PC-3 (cell line): ENCODE measurements at regions not wholly inside any gene's neighbourhood (a gene's known extent, or its start where the extent isn't known, plus 50 kb on each side); places are given as distances from the start of the nearest gene placed in this dataset.

Source experiments
- CTCF ChIP-seq: fragments of 300-600 bp; sonication (generic); conservative IDR thresholded peaks from 2 replicates; pipeline ENCODE4 v1.5.1; 2017; ENCODE audit warnings: antibody characterized with exemption, low read depth, mild to moderate bottlenecking, low read length
- EZH2 ChIP-seq: fragments of 300-600 bp; sonication (generic); IDR thresholded peaks from one replicate; pipeline ENCODE4 v1.6.1; 2017; ENCODE audit warnings: antibody characterized with exemption, mild to moderate bottlenecking, low read length; ENCODE audit not compliant: unreplicated experiment
- EZH2phosphoT487 ChIP-seq: fragments of 300-600 bp; sonication (generic); IDR thresholded peaks from 2 replicates; pipeline ENCODE4 v1.6.1; 2018; ENCODE audit warnings: mild to moderate bottlenecking, antibody characterized with exemption, low read length, borderline replicate concordance

GRCh38 chr5:34486849-34487158, 169.3 kb upstream of the RAI14 start:
- TF ChIP-seq EZH2phosphoT487 (no peak), CTCF (no peak), EZH2 (no peak)
